IPS DF 6.9 (cell line): ENCODE measurements at regions not wholly inside any gene's neighbourhood (a gene's known extent, or its start where the extent isn't known, plus 50 kb on each side); places are given as distances from the start of the nearest gene placed in this dataset.
"Not testable (repeated sequence)": the region's sequence is repeated elsewhere in the genome, so short reads cannot be mapped to it uniquely, and the experiment has no call there.

ENCODE experiments used
- DNase-seq: peaks from one replicate; pipeline ENCODE4 v3.0.0-alpha.2; 2013; ENCODE audit warnings: low read depth, low spot score
- H3K27ac ChIP-seq: one replicate; pipeline ENCODE4 v1.5.1; 2013; ENCODE audit warnings: low read length, control low read depth
- H3K27me3 ChIP-seq: 2 replicates; pipeline ENCODE4 v1.6.1; 2013; ENCODE audit warnings: mild to moderate bottlenecking, low read length; ENCODE audit not compliant: control insufficient read depth, insufficient read depth
- H3K36me3 ChIP-seq: 2 replicates; pipeline ENCODE4 v1.6.1; 2013; ENCODE audit warnings: low read length; ENCODE audit not compliant: control insufficient read depth, insufficient read depth
- H3K4me1 ChIP-seq: 2 replicates; pipeline ENCODE4 v1.6.1; 2013; ENCODE audit warnings: low read length; ENCODE audit not compliant: control insufficient read depth, insufficient read depth
- H3K4me3 ChIP-seq: 2 replicates; pipeline ENCODE4 v1.5.1; 2013; ENCODE audit warnings: mild to moderate bottlenecking, low read length
- H3K9me3 ChIP-seq: 2 replicates; pipeline ENCODE4 v1.6.1; 2013; ENCODE audit warnings: low read length, inconsistent platforms; ENCODE audit not compliant: control insufficient read depth, insufficient read depth
- WGBS: extraction: QIAGEN DNeasy Blood & Tissue Kit; methylation state at CpG from one replicate; pipeline ENCODE4 v1.1.7; 2013; ENCODE audit warnings: mixed read lengths, missing lambda C conversion rate; ENCODE audit not compliant: insufficient read length, insufficient coverage; 5-methylcytosine and 5-hydroxymethylcytosine counted together

GRCh38 chr1:80154176-80154575 lies 1147.6 kb upstream of the ADGRL4 start:
- Histone ChIP-seq H3K9me3 (no peaks in the 10 kb centered on the region), H3K27ac (no peak overlapping the region), H3K27me3 (no peaks in the 10 kb centered on the region), H3K4me1 (no peaks in the 10 kb centered on the region), H3K4me3 (no peak overlapping the region), H3K36me3 (no peaks in the 10 kb centered on the region)
- WGBS, result no CpG with 5 or more reads among the region's 5 CpGs
- DNase-seq, result no peak

- Histone ChIP-seq H3K4me3 (no peak overlapping the region), H3K27me3 (no peaks in the 10 kb centered on the region), H3K36me3 (no peaks in the 10 kb centered on the region), H3K4me1 (no peaks in the 10 kb centered on the region), H3K27ac (no peak overlapping the region), H3K9me3 (no peaks in the 10 kb centered on the region)
- no peak for DNase-seq
- WGBS, result no CpG with 5 or more reads among the region's 4 CpGs
These were observed 1147.2 kb upstream of the ADGRL4 start for GRCh38 chr1:80153762-80154161.

- Histone ChIP-seq H3K36me3 (no peaks in the 10 kb centered on the region), H3K27me3 (no peaks in the 10 kb centered on the region), H3K4me3 (no peak overlapping the region), H3K4me1 (no peaks in the 10 kb centered on the region), H3K9me3 (no peaks in the 10 kb centered on the region), H3K27ac (no peak overlapping the region)
- DNase-seq, result no peak
- WGBS, result no CpG with 5 or more reads among the region's 1 CpG
These were observed 1136.8 kb upstream of the ADGRL4 start for GRCh38 chr1:80143361-80143760.

- not testable (repeated sequence) for H3K4me3 ChIP-seq
- WGBS, result no CpG with 5 or more reads among the region's 27 CpGs
These were observed 1131.5 kb upstream of the ADGRL4 start for GRCh38 chr1:80137946-80138602.

GRCh38 chr1:80113168-80114038 lies 1106.9 kb upstream of the ADGRL4 start:
- no CpG with 5 or more reads among the region's 3 CpGs for WGBS
- Histone ChIP-seq H3K36me3 (no peaks in the 10 kb centered on the region), H3K4me1 (no peaks in the 10 kb centered on the region), H3K4me3 (no peak overlapping the region), H3K27me3 (no peaks in the 10 kb centered on the region), H3K9me3 (no peaks in the 10 kb centered on the region), H3K27ac (no peak overlapping the region)
- DNase-seq, result no peak

More at GRCh38 chr1:80137946-80138602, 1131.5 kb upstream of the ADGRL4 start:
- not testable (repeated sequence) for H3K4me1 ChIP-seq, H3K9me3 ChIP-seq, H3K27me3 ChIP-seq, H3K27ac ChIP-seq, DNase-seq, H3K36me3 ChIP-seq

GRCh38 chr1:80101159-80101558 lies 1094.6 kb upstream of the ADGRL4 start:
- H3K27me3 ChIP-seq, result no peaks in the 10 kb centered on the region
- DNase-seq, result no peak
- no peaks in the 10 kb centered on the region for H3K4me1 ChIP-seq
- H3K9me3 ChIP-seq, result no peaks in the 10 kb centered on the region
- no peak overlapping the region for H3K4me3 ChIP-seq
- no peaks in the 10 kb centered on the region for H3K36me3 ChIP-seq
- no CpG with 5 or more reads among the region's 2 CpGs for WGBS
- no peak overlapping the region for H3K27ac ChIP-seq

- H3K4me3 ChIP-seq, result no peak overlapping the region
- no peaks in the 10 kb centered on the region for H3K4me1 ChIP-seq
- no peak overlapping the region for H3K27ac ChIP-seq
- DNase-seq, result no peak
- H3K9me3 ChIP-seq, result no peaks in the 10 kb centered on the region
- H3K27me3 ChIP-seq, result no peaks in the 10 kb centered on the region
- no CpG with 5 or more reads among the region's 1 CpG for WGBS
- H3K36me3 ChIP-seq, result no peaks in the 10 kb centered on the region
These were observed 1093.2 kb upstream of the ADGRL4 start for GRCh38 chr1:80099713-80100112.

GRCh38 chr1:80085067-80085466 lies 1078.5 kb upstream of the ADGRL4 start:
- Histone ChIP-seq H3K36me3 (no peaks in the 10 kb centered on the region), H3K4me3 (no peak overlapping the region), H3K27ac (no peak overlapping the region)

GRCh38 chr1:80083892-80084291 lies 1077.4 kb upstream of the ADGRL4 start:
- DNase-seq, result no peak
- Histone ChIP-seq H3K4me1 (no peaks in the 10 kb centered on the region), H3K27ac (no peak overlapping the region), H3K36me3 (no peaks in the 10 kb centered on the region), H3K9me3 (no peaks in the 10 kb centered on the region), H3K27me3 (no peaks in the 10 kb centered on the region), H3K4me3 (no peak overlapping the region)
- WGBS, result no CpG with 5 or more reads among the region's 1 CpG

More at GRCh38 chr1:80085067-80085466, 1078.5 kb upstream of the ADGRL4 start:
- no peaks in the 10 kb centered on the region for H3K27me3 ChIP-seq
- H3K4me1 ChIP-seq, result no peaks in the 10 kb centered on the region
- no peaks in the 10 kb centered on the region for H3K9me3 ChIP-seq
- DNase-seq, result no peak

GRCh38 chr1:80076469-80076868 lies 1069.9 kb upstream of the ADGRL4 start:
- Histone ChIP-seq H3K4me1 (no peaks in the 10 kb centered on the region), H3K4me3 (no peak overlapping the region), H3K27ac (no peak overlapping the region), H3K9me3 (no peaks in the 10 kb centered on the region), H3K27me3 (no peaks in the 10 kb centered on the region), H3K36me3 (no peaks in the 10 kb centered on the region)
- DNase-seq, result no peak

- Histone ChIP-seq H3K27me3 (no peaks in the 10 kb centered on the region), H3K4me3 (no peak overlapping the region), H3K9me3 (no peaks in the 10 kb centered on the region), H3K27ac (no peak overlapping the region), H3K4me1 (no peaks in the 10 kb centered on the region), H3K36me3 (no peaks in the 10 kb centered on the region)
- no CpG with 5 or more reads among the region's 4 CpGs for WGBS
- DNase-seq, result no peak
These were observed 1068.8 kb upstream of the ADGRL4 start for GRCh38 chr1:80075351-80075750.
